Midbrain (tissue), 1 donor: ENCODE measurements at regions not wholly inside any gene's neighbourhood (a gene's known extent, or its start where the extent isn't known, plus 50 kb on each side); places are given as distances from the start of the nearest gene placed in this dataset.

ENCODE experiments used
- DNase-seq: peaks from one replicate; lab custom pipeline; 2025; lab: John Stamatoyannopoulos, UW

DNA sequence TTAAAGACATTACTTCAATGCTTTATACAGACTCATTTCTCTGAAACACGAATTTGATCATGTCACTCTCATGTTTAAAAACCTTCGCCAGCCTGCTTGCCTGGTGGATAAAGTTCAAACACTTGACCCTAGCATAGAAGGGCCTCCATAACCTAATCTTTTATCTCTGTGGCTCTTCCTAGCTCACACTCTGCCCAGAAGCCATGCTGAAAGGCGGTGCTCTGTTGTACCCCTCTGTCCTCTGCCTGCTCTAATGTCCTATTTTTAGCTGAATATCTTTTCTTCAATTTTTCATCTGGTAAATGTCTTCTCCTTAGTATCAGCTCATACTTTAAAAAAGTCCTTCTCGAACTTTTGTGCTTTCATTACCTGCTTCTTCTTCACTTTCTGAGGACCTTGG is 302.6 kb upstream of the BOD1L1 start:
- DNase-seq = no peak

DNA sequence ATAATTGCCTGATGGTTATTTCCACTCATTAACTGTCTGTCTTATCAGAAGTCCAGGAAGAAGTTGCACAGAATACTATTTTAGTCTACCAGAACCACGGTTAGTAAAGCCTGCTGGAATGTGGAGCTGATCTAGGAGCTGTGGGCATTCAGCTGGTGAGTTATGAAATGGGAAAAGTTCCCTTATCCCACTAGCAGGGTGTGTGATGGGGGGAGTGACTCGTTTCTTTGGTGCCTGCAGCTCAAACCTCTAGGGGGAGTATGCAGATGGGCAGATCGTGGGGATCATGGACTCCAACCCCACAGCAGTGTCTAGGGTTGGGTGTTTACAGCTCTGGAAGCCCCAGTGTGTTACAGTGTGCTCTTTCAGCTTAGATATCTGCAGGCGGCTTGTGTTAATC is 305.7 kb upstream of the BOD1L1 start:
- DNase-seq = no peak

DNA sequence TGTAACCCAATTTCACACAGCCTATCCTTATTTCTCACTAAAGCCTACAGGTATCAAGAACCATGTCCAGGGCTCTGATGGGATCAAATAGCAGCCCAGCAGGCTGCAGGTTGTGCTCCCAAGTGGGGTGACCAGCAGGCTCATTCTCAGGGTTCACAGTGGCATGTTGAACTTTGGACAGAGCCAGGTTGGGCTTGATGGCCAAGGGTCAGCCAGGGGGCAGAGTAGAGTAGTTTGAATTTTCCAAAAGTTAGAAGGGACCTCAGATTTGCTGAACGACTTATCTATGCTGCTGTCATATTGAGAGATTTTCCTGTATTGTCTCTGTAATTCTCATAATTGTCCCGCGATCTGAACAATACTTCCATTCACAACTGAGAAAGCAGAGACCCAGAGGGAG is 310.8 kb upstream of the BOD1L1 start:
- no peak for DNase-seq

- no peak for DNase-seq
Measured at GRCh38 chr4:13940921-13941320, 313.4 kb upstream of the BOD1L1 start.

DNA sequence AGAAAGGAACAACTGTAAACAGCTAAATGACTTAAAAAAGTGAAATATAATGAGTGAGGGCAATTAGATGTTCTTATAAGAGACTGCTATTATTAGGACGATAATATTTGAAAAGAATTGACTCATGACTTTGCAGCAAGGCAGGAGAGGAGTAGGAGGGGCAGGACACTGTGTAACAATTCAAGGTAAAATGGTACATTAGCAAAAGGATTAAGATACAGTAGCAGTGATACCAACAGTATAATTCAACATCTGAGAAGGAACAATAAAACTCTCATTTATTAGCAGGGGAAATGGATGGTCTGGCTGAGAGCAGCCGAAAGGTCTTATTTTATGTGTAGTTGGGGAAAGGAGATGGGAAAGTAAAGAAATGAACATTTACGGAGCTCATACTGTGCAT is 315.5 kb upstream of the BOD1L1 start:
- no peak for DNase-seq

GRCh38 chr4:13944095-13944511 is 316.6 kb upstream of the BOD1L1 start:
- DNase-seq = no peak

- no peak for DNase-seq
Measured at GRCh38 chr4:13947921-13948320, 320.4 kb upstream of the BOD1L1 start.

DNA sequence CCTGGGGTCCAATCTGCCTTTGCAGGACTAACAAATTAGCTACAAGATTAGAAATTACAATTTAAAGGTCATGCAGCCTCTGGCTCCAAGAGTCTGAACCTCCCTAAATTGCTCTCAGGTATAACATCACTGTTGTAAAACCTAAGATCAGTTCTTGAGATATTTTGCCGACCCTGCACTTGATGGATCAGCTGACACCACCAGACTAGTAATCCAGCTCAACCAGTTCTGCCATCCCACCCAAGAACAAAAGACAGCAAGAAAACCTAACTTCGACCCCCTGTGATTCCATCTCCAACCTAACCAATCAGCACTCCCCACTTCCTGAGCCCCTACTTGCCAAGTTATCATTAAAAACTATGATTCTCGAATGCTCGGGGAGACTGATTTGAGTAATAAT is 323.0 kb upstream of the BOD1L1 start:
- DNase-seq = no peak

DNA sequence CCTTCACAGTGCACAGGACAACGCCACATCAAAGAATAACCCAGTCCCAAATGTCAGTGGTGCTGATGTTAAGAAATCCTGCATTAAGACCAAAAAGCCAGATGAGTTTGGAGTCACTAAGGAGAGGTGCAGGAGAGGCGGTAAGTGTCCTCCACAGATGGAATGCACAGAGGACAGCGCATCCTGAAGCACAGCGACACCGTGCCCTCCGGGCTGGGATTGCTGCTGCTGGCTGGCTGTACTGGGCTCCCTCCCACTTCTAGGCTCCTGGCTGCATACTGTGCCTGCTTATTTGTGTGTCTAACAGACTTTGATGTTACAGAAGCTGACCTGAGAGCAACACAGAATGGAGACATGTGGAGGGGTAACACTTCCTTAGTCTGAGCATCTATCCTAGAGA is 325.6 kb upstream of the BOD1L1 start:
- DNase-seq = no peak

GRCh38 chr4:13955551-13955950 is 328.0 kb upstream of the BOD1L1 start:
- DNase-seq = no peak

DNA sequence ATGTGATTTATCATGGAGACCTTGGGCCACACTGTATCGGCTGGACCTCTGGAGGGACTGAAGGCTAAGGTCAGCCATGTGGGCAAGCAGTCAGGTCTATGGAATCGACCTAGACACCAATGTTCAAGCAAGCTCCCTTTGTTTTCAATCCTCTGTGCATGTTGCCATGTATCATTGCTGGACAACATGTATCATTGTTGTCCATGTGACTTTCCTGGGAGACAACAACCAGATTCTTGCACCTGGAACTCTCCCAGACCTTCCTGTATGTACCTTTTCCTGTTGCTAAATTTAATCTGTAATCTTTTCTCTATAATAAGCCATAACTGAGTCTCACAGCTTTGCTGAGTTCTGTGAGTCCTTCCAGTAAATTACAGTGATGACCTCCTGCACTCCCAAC is 329.4 kb upstream of the BOD1L1 start:
- DNase-seq = no peak

DNA sequence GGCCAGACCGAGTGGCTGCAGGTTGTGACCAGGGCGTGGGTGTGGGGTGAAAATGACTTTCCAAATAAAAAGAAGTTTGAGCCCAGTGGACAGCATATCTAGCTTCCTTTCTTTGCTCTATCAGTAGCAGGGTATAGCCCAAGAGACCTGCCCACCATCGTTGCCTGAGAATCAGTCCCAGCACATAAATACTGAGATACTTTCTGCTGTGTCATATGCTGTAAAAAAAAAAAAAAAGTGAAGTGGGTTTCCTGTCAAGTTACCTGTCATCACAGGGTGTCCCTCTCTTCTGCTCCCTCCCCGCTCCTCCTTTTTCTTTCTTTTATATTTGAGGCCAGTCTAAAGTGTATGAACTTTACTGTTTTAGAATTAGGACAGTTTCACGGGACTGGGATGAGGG is 330.3 kb upstream of the BOD1L1 start:
- no peak for DNase-seq

DNA sequence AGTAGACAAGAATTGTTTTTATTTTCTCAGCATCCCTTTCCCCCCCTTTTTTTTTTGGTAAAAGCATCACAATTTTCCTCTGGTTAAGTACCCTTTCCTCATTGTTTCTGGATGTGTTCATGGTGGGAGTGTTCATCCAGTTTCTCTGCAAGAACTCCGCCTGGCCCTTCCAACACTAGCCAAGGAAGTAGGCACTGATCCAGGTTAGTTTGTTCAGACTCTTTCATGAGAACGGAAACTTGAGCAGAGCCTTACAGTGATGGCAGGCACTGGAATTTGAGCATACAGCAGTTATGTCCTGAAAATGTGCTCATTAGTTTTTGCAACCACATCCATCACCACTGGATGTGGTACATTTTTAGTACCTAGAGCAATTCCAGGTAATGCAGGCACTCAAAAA is 336.1 kb upstream of the BOD1L1 start:
- no peak for DNase-seq

DNA sequence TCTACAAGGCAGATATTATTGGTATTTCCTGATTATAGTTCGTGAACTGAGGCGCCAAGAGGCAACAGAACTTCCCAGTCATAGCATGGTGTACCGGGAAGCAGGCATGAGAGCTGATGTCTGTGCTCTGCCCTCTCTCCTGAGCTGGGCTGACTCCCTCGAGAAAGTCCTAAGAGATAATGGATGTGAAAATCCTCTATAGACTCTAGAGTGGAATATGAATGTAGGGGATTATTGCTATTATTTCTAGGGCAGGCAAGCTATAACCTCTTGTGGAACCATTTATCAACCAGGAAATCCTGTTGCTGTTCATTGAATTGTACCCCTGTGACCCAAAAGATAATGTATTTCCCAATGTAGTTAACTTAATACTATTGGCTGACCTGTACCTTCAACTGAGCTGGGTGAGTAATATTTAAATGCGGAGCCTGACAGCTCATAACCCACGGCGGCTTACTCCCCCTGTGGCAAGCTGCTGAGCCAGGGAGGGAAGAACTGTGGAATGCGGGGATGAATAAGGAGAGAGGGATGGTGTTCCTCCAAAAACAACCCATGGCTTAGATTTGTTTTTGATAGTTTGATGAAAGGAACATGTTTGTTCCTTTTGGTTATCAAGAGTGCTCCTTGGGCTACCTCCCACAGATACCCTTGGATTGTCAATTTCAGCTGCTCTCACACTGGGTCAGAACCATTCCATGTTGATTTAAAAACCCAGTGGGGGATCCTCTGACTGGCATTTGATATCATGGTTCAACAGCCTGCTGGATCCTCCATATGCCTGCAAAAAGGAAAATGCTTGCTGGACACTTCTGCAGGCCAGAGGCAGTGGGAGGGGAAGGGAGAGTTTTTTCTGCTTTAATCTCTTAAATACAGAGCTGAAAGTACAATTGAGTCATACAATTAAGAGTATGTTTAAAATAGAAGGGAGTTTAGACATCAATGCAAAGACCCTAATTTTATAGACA is 339.0 kb upstream of the BOD1L1 start:
- no peak for DNase-seq

- DNase-seq = no peak
Measured at GRCh38 chr4:13968723-13969122, 341.2 kb upstream of the BOD1L1 start.

GRCh38 chr4:13970349-13970748 is 342.8 kb upstream of the BOD1L1 start:
- DNase-seq = no peak

DNA sequence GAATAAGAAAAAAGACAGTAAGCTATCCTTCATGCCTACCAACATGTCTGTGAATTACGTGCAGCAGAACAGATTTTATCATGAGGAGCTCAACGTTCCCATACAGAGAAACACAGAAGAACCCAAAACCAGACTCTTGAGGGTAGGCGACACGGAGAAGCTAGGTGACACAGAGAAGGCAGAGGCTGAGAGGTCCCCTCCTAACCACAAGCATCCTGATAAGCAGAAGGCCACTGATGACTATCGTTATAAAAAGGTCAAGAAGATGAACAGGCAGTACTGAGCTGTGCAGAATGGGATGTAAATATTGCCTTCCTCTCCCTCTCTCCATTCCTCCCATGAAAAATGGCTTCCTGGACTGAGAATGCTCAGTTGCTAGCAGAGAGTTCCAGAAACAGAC is 350.2 kb upstream of the BOD1L1 start:
- no peak for DNase-seq

- peak; percentile 18 for DNase-seq
Measured at GRCh38 chr4:13980317-13981310, 353.1 kb upstream of the BOD1L1 start.

DNA sequence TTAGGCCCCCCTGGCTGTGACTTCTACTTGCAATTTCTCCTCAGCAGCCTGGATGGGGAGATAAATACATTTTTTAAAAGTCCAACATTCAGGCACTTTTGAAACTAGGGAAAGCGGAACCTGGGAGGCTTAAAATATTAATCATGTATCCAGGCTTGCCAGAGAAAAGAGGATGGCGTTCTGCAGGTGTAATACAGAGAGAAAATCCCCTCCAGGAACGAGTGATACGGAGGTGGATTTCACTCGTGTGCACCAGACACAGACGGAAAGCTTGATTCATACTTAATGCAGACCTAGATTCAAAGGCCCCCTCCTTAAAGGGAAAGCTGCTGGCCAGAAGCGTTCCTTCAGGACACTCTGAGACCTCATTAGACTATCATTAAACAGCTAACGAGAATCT is 354.0 kb upstream of the BOD1L1 start:
- DNase-seq = no peak

DNA sequence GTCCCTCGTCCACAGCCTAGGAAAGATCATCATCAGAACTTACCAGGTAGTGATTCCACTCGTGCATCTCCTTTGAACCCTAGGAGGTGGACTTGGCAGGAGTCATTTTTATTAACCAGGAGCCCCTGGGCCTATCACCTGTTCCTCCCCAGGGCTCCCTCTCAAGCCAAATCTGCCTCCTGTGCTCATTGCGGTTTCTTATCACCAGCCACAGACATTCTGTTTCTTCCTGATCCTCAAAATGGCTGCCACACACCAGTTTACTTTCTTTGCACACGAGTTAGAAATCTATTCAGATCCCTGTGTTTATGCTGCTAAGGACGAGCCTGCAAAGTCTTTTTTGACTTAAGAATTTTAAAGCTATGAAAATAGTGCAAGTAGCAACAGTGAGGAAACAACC is 354.5 kb upstream of the BOD1L1 start:
- DNase-seq = no peak

GRCh38 chr4:13983189-13983790 is 355.8 kb upstream of the BOD1L1 start:
- DNase-seq = no peak
